ENCODE measurements at regions not wholly inside any gene's neighbourhood (a gene's known extent, or its start where the extent isn't known, plus 50 kb on each side); places are given as distances from the start of the nearest gene placed in this dataset.

DNA sequence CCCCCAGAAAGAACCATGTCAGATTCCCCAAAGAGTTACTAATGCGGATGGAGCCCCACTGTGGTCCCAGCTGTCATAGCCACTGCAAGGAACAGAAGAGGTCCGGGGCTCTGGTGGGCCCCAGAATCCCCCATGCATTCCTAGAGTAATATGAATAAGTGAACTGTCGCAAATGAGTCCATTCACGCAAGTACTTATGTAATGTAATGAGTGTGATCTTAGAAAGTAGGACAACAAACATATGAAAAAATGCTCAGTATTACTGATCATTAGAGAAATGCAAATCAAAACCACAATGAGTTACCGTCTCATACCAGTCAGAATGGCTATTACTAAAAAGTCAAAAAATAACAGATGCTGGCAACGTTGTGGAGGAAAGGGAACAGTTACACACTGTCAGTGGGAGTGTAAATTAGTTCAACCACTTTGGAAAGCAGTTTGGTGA lies 141.5 kb upstream of the RBPJ start (continued):
- TF ChIP-seq, protein P1, sequence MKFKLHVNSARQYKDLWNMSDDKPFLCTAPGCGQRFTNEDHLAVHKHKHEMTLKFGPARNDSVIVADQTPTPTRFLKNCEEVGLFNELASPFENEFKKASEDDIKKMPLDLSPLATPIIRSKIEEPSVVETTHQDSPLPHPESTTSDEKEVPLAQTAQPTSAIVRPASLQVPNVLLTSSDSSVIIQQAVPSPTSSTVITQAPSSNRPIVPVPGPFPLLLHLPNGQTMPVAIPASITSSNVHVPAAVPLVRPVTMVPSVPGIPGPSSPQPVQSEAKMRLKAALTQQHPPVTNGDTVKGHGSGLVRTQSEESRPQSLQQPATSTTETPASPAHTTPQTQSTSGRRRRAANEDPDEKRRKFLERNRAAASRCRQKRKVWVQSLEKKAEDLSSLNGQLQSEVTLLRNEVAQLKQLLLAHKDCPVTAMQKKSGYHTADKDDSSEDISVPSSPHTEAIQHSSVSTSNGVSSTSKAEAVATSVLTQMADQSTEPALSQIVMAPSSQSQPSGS (IDR thresholded peaks at IDR 0.05; ENCODE audit: low read length): peak; percentile 92
- TF ChIP-seq CHD1 (IDR thresholded peaks at IDR 0.05; ENCODE audit: low read depth, low read length) (no peak), JUNB (IDR thresholded peaks at IDR 0.05) (peak; percentile 93), MEF2A (IDR thresholded peaks at IDR 0.05; ENCODE audit: insufficient read depth, low read depth, low read length) (peak; percentile 80; the same call in 1 of the 2 replicates), IKZF2 (IDR thresholded peaks at IDR 0.05) (peak; percentile 64 to 81), BHLHE40 (IDR thresholded peaks at IDR 0.05; ENCODE audit: borderline replicate concordance in 1 of 2, low read depth in 2 of 2, low read length in 1 of 2) (peak in 1 of 2 experiments; percentile 17; a peak in 1 of 4 replicates), STAT3 (IDR thresholded peaks at IDR 0.05; ENCODE audit: low read depth, low read length) (0 out of 2 replicates have a peak, but pooled peaks have one; percentile 33), SMARCA5 (IDR thresholded peaks at IDR 0.05) (no peak), MEF2B (IDR thresholded peaks at IDR 0.05; ENCODE audit: partially characterized antibody, poor library complexity, severe bottlenecking) (peak; percentile 34), CREM (IDR thresholded peaks at IDR 0.05; ENCODE audit: low read depth) (peak; percentile 85)
- TF ChIP-seq, protein P2, sequence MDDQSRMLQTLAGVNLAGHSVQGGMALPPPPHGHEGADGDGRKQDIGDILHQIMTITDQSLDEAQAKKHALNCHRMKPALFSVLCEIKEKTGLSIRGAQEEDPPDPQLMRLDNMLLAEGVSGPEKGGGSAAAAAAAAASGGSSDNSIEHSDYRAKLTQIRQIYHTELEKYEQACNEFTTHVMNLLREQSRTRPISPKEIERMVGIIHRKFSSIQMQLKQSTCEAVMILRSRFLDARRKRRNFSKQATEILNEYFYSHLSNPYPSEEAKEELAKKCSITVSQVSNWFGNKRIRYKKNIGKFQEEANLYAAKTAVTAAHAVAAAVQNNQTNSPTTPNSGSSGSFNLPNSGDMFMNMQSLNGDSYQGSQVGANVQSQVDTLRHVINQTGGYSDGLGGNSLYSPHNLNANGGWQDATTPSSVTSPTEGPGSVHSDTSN (IDR thresholded peaks at IDR 0.05; ENCODE audit: insufficient replicate concordance, low read depth, low read length): no peak
- TF ChIP-seq, protein P3, sequence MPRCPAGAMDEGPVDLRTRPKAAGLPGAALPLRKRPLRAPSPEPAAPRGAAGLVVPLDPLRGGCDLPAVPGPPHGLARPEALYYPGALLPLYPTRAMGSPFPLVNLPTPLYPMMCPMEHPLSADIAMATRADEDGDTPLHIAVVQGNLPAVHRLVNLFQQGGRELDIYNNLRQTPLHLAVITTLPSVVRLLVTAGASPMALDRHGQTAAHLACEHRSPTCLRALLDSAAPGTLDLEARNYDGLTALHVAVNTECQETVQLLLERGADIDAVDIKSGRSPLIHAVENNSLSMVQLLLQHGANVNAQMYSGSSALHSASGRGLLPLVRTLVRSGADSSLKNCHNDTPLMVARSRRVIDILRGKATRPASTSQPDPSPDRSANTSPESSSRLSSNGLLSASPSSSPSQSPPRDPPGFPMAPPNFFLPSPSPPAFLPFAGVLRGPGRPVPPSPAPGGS (IDR thresholded peaks at IDR 0.05; ENCODE audit: borderline replicate concordance, insufficient read depth, low read depth, low read length, poor library complexity, severe bottlenecking): peak; percentile 72
